NCI-H2081 (cell line): ENCODE measurements at regions not wholly inside any gene's neighbourhood (a gene's known extent, or its start where the extent isn't known, plus 50 kb on each side); places are given as distances from the start of the nearest gene placed in this dataset.

Experiments
- DNase-seq, 2 experiments: peaks; one replicate each; lab custom pipeline; 2025; lab: John Stamatoyannopoulos, UW

DNA sequence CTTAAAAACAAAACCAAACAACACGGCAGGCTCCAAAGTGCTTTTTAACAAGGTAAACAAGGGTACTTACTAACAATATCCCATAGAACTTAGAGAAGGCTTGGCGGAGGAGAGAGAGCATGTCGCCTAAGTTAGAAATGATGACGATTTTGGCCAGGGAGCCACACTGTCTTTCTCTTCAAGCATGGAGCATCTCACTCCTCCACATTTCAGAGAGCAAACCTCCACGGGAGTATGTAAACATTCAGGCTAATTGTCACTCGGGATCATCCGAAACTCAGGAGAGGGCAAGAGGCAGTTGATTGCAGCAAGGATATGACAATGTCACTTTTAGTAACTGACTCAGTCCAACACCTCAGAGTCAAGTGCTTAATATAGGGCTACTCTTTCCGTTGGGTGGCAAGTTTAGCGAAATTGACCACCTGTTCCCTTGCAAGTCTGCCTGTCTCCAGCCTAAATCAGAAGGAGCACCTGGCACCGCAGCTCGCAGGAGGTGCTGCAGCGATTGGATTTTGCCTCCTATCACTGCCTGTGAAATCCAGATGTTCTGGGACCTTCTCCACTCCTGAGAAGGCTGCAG lies 65.8 kb upstream of the RPS6KA2 start:
- DNase-seq, result no peak

DNA sequence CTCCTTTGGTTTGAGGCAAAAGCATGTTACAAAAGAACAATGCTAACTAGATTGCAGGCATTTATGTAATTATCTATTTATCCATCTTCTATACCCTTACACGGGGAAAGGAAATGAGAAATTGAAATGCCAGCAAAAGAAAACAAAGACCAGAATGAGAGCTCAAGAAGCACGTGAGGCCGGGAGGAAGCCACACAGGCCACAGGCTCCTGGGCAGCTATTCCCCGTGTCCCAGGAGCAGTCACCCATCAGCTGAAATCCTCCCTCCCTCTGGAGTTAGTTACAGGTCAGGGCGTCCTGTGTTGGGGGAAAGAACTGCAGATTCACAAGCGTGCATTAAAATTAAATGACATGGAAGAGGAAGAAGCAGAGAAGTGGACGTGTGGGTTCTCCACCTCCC lies 64.7 kb upstream of the RPS6KA2 start:
- peak in 1 of 2 experiments; percentile 2 for DNase-seq

DNA sequence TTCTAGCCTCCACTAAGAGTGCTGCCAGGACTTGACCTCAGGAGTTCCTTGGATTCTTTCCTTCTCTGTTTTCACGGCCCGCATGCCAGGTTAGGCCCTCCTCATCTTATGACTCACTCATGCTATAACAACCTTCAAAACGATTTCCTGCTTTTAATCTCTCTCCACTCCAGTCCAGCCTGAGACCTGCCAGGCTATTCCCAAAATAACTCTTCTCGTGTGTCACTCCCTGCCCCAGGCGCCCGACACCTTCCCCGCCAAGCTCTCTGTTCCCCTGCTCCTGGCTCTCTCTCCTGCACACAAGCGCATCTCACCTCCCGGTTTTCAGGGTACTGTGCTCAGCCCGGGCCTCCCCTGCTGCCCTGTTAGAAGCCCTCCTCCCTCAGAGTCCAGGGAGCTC lies 64.1 kb upstream of the RPS6KA2 start:
- DNase-seq, result peak in 1 of 2 experiments; percentile 5

DNA sequence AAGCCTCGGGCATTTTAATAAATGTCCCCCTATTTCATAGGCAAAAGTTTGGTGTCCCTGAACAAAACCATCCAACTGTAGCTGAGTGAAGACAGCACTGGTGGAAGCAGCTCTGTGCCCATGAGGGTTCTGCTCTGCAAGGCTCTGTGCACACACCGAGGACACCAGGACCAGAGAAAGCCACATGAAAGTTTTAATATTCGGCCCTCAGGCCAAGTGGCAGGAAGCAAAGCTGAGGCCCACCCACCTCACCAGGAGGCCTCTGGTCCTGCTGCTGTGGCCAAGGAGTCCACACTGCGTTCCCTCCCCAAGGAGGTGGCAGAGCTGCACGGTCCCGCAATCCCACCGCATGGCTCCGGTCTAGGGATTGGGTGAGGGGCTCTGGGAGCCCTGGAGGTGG lies 62.6 kb upstream of the RPS6KA2 start:
- no peak for DNase-seq

DNA sequence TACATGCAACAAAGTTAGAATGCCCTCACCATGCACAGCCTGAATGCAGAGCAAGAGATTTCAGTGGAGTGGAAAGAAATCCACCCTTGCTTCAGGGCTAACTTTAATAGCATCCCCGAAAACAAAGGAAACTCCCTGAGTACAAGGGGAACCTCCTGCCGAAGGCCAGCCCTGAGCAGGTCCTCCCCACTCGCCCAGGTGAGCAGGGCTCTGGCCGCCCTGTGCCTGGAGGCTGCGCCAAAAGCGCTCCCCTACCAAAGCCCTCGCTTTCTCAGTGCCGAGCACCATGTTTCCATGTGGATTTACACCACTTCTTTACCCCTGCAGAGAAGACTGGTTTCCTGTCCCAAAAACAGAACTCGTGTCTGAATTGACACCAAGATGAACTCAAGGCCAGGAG lies 61.9 kb upstream of the RPS6KA2 start:
- no peak for DNase-seq

DNA sequence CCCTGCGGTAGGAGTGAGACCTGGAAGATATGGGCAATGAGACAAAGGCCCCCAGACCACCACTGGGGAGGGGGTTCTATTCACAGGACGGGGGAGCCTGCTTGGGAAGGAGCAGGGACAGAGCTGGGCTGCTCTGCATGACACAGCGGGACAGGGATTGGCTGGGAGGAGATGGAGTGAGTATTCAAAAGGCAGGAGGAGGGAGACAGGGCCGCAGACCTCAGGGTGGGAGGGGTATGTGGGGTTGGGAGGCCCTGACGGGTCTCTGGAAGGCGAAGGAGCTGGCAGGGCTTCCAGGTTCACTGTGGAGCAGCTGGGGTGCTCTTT lies 60.8 kb upstream of the RPS6KA2 start:
- no peak for DNase-seq

DNA sequence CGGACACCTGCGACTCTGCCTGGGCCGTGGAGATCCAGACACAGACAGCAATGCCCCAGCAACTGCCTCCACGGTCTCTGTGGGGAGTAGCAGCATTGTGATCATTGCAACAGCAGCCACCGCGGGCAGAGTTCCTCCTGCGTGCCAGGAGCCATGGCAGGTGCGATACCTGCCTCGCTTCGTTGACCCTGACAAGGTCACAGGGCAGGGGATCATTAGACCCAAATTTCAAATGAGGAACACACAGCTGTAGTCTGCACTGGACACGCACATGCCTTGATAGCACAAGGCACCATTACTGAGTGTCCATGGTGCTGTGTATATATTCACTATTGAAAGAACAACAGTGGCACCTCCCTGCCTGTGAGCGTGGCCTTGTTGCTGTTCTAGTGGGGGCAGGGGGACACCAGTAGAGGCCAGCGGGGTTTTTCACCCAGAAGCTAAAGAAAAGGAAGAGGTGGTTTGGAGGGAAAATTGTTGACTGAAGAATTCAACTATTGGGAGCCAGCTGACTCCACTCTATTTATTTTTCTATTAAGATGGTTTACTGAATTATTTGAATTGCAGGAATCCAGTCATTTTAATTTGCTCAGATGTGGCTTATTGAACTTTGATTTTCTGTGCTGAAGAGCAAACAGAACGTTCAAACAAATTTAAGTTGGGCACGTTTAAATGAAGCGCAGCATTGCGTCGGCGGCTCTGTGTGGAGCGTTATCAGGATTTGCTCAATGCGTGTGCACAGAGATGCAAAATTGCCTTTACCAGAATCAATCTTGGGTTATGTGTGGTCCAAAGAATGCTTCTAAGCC lies 60.2 kb upstream of the RPS6KA2 start:
- no peak for DNase-seq

DNA sequence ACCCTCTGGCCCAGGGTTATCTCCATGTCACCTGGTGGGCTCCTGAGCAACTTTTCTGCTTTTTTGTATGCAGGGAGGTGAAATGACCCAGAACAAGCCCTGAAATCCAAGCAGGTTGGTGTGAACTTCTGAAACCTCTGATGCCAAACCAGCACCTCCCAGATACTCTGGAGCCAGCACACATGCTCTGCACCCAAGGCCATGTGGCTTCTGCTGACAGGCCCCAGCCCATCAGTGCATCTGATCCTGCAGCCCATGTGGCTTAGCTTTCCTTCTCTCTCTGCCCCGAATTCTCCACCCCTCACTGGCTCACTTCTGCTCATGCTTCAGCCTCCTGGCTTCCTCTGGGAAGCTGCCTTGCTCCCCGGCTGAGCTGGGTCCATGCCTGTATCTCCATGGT lies 59.3 kb upstream of the RPS6KA2 start:
- no peak for DNase-seq

DNA sequence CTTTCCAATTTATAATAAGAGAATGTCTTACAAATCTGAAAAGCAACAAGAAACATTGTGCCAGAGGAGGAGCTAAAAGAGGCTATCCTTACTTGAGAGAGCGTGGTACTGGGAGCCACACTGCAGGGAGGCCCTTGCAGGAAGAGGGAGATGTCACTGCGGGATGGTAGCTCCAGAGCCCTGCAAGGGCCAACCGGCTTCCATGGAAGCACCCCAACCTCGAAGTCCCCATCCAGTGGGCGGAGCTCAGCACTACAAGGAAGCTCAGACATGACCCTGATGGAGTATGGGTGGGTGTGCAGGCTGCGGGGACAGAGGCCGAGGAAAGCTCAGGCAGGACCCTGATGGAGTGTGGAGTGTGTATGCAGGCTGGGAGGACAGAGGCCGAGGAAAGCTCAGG lies 57.8 kb upstream of the RPS6KA2 start:
- no peak for DNase-seq

DNA sequence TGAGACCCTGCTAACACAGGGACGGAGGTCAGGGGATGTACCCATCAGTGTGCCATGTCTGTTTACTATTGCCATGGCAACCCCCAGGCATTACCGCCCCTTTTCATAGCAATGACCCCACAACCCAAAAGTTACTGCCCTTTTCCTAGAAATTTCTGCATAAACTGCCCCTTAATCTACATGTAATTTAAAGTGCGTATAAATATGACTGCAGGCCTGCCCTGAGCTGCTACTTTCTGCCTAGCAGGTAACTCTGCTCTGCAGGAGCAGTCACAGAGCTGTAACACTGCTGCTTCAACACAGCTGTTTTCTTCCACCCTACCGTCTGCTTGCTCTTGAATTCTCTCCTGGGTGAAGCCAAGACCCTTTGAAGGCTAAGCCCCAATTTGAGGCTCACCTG lies 57.1 kb upstream of the RPS6KA2 start:
- no peak for DNase-seq

DNA sequence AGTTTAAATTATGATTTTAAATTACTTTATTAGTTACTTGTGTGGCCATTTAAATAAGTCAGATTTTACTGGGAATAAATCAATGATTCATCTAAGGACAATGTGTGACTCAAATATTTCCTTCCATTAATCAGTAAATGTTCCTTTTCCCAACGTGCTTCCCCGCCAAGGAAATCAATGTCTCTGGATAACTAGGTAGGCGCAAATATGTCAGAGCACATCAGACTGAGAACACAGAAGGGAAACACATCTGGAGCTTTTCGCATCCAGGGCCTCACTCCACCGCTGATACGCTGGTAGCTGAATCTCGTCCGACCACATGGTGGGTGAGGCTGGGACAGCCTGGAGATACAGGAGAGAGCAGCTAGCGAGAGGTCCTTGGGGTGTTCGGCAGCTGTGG lies 56.4 kb upstream of the RPS6KA2 start:
- DNase-seq, result no peak

DNA sequence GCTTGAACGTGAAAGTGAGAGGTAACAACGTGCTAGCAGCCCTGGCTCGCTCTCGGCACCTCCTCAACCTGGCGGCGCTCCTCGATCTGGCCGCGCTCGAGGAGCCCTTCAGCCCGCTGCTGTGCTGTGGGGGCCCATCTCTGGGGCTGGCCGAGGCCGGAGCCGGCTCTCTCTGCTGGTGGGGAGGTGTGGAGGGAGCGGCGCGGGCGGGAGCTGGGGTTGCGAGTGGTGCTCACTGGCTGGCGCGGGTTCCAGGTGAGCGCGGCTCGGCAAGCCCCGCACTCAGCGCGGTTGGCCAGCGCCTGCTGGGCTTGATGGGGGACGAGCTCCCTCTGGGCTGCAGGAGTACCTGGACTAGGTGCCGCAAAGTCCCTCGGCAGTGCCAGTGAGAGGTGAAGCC lies 52.5 kb upstream of the RPS6KA2 start:
- DNase-seq, result no peak

DNA sequence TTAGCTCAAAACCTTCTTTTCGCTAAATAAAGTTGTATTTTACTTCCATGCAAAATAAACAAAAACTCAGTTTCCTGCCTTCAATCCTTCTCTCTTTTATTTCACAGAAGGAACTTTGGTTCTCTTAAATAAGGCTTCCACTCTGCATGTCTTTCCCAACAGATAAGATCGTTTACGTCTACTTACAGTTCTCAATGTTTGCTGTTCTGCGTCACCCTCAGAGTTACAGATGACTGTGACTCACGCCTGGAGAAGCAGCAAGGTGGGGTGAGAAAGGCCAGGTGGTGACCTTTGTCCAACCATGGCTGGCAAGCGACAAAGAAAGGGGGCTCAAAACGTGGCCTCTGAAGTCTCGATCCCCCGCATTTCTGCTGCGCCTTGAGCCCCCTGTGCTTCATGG lies 51.4 kb upstream of the RPS6KA2 start:
- DNase-seq, result no peak

DNA sequence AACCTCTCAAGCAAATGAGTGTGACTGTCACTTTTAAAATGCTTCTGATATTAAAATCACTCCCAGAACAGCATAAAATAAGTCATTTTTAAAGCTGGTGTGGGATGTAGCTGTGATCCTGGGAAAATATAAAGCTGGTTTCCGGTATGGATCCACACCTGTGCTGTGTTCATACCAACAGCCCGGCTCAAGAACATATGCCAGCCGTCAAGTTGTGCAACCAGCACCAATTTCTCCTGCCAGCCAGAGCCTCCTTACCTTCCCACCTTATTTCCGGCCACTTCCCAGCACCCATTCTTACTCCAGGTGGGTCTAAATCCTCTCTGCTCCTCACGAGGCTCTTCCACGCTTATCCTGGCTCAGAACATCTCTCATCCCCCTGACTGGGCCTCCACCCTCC lies 50.9 kb upstream of the RPS6KA2 start:
- DNase-seq, result no peak
